ENCODE measurements at regions not wholly inside any gene's neighbourhood (a gene's known extent, or its start where the extent isn't known, plus 50 kb on each side); places are given as distances from the start of the nearest gene placed in this dataset.

DNA sequence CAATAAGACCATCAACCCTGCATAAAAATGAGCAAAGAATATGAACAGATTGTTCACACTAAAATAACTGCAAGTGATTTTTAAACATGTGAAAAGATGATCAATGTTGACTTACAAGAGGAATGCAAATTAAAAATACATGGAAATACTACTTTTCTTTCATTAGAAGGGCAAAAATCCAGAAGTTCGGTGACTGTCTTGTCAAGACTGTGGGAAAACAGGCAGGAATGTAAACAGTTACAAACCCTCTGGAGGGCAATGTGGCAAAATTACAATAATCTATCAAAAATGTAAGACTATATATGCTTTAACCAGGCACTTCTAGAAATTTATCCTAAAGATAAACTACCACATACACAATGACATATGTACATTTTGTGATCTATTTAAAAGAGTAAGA, 86.7 kb downstream of the TNFAIP3 start:
- intact Hi-C loops (cut with micrococcal nuclease; ENCODE audit: unreplicated experiment) = loop anchor here (5.0 kb wide), 1 partner anchor 851 kb away; no protein-coding TSS in a partner anchor
- CTCF ChIA-PET (ENCODE audit: unreplicated experiment) = no interaction called here

DNA sequence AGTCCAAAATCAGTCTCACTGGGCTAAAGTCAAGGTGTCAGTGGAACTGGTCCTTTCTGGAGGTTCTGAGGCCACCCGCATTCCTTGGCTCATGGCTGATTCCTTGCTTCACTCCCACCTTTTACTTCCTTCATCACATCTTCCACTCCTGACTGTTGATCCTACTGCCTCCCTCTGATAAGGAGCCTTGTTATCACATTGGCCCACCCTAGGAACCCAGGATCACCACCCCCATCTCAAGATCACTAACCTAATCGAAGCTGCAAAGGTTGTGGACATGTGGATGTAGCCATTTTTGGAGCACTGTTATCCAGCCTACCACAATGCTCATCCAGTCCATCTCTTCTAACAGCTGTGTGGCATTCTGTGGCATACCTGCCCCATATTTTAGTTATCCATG, 87.2 kb downstream of the TNFAIP3 start:
- no peak for DNase-seq (ENCODE audit: low spot score)
- Histone ChIP-seq H3K9me2 (ENCODE audit: insufficient read depth, low read length) (no peaks in the 10 kb centered on the region), H2AFZ (ENCODE audit: low read length) (no peak overlapping the region), H3K36me3 (ENCODE audit: insufficient read depth, low read length) (no peaks in the 10 kb centered on the region), H4K20me1 (ENCODE audit: insufficient read depth, low read length) (no peaks in the 10 kb centered on the region), H3K27ac (ENCODE audit: low read depth, low read length, poor library complexity, severe bottlenecking) (no peak overlapping the region), H3K9me3 (ENCODE audit: low read length) (no peaks in the 10 kb centered on the region), H3K4me2 (ENCODE audit: low read length) (no peak overlapping the region), H3K4me1 (ENCODE audit: insufficient read depth, low read length, poor library complexity, severe bottlenecking) (peaks cover 43% of the 10 kb centered on the region), H3K79me2 (ENCODE audit: insufficient read depth, low read depth, low read length) (no peaks in the 10 kb centered on the region), H3K4me3 (ENCODE audit: low read depth, low read length, poor library complexity, severe bottlenecking) (no peak overlapping the region)
- TF ChIP-seq EZH2phosphoT487 (IDR thresholded peaks at IDR 0.05; ENCODE audit: borderline replicate concordance, low read depth, low read length) = no peak
- TF ChIP-seq, protein P1, sequence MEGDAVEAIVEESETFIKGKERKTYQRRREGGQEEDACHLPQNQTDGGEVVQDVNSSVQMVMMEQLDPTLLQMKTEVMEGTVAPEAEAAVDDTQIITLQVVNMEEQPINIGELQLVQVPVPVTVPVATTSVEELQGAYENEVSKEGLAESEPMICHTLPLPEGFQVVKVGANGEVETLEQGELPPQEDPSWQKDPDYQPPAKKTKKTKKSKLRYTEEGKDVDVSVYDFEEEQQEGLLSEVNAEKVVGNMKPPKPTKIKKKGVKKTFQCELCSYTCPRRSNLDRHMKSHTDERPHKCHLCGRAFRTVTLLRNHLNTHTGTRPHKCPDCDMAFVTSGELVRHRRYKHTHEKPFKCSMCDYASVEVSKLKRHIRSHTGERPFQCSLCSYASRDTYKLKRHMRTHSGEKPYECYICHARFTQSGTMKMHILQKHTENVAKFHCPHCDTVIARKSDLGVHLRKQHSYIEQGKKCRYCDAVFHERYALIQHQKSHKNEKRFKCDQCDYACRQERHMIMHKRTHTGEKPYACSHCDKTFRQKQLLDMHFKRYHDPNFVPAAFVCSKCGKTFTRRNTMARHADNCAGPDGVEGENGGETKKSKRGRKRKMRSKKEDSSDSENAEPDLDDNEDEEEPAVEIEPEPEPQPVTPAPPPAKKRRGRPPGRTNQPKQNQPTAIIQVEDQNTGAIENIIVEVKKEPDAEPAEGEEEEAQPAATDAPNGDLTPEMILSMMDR (conservative IDR thresholded peaks at IDR 0.05; ENCODE audit: low read length) = no peak
- no TSS peak for BruUV-seq (replicated peaks)
- intact Hi-C loops (cut with micrococcal nuclease; ENCODE audit: unreplicated experiment) = loop anchor here (5.0 kb wide), 1 partner anchor 852 kb away; no protein-coding TSS in a partner anchor
- POLR2A ChIA-PET = interaction anchor here (0.8 kb wide), 1 partner anchor 20 kb away, joined by 3 read pairs; no protein-coding TSS in a partner anchor
- CTCF ChIA-PET (ENCODE audit: unreplicated experiment) = no interaction called here

More for the DNA sequence above, 86.7 kb downstream of the TNFAIP3 start:
- POLR2A ChIA-PET = interaction anchor here (0.7 to 6.2 kb wide), 3 partner anchors 10 to 210 kb away, joined by 3 to 43 read pairs (median 6); no protein-coding TSS in a partner anchor
- Histone ChIP-seq H3K4me3 (ENCODE audit: low read depth, low read length, poor library complexity, severe bottlenecking) (no peak overlapping the region), H3K4me1 (ENCODE audit: insufficient read depth, low read length, poor library complexity, severe bottlenecking) (peaks cover 48% of the 10 kb centered on the region), H3K9me3 (ENCODE audit: low read length) (no peaks in the 10 kb centered on the region), H3K79me2 (ENCODE audit: insufficient read depth, low read depth, low read length) (no peaks in the 10 kb centered on the region), H3K4me2 (ENCODE audit: low read length) (no peak overlapping the region), H4K20me1 (ENCODE audit: insufficient read depth, low read length) (no peaks in the 10 kb centered on the region), H3K36me3 (ENCODE audit: insufficient read depth, low read length) (no peaks in the 10 kb centered on the region), H3K27ac (ENCODE audit: low read depth, low read length, poor library complexity, severe bottlenecking) (no peak overlapping the region), H2AFZ (ENCODE audit: low read length) (no peak overlapping the region), H3K9me2 (ENCODE audit: insufficient read depth, low read length) (no peaks in the 10 kb centered on the region)
- BruUV-seq (replicated peaks) = no TSS peak
- no peak for DNase-seq (ENCODE audit: low spot score)
- no peak for TF ChIP-seq EZH2phosphoT487 (IDR thresholded peaks at IDR 0.05; ENCODE audit: borderline replicate concordance, low read depth, low read length)
- TF ChIP-seq, protein P1 (conservative IDR thresholded peaks at IDR 0.05; ENCODE audit: low read length) = no peak

DNA sequence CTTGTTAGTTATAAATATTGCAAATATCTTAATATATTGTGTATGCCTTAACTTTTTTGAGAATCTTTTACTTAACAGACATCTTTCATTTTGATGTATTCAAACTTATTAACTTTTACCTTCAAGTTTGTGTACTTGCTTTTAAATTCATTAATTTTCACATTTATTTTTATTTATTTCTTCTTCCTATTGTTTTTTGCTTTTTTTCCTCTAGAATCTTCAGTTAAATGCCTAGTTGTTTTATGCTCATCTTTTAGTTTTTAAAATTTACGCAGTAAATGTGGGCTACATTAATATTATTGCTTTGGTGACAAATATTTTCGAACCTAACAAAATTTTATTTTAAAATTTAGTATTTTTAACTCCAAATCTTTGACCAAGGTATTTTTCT, 89.0 kb downstream of the TNFAIP3 start:
- intact Hi-C loops (cut with micrococcal nuclease; ENCODE audit: unreplicated experiment) = no loop called here
- H3K4me1 ChIP-seq (ENCODE audit: insufficient read depth, low read length, poor library complexity, severe bottlenecking) = peaks cover 24% of the 10 kb centered on the region
- no TSS peak for BruUV-seq (replicated peaks)
- H3K4me3 ChIP-seq (ENCODE audit: low read depth, low read length, poor library complexity, severe bottlenecking) = no peak overlapping the region
- no peak overlapping the region for H2AFZ ChIP-seq (ENCODE audit: low read length)
- H3K27ac ChIP-seq (ENCODE audit: low read depth, low read length, poor library complexity, severe bottlenecking) = no peak overlapping the region
- H3K9me3 ChIP-seq (ENCODE audit: low read length) = no peaks in the 10 kb centered on the region
- no peak for DNase-seq (ENCODE audit: low spot score)
- H3K79me2 ChIP-seq (ENCODE audit: insufficient read depth, low read depth, low read length) = no peaks in the 10 kb centered on the region
- H3K9me2 ChIP-seq (ENCODE audit: insufficient read depth, low read length) = no peaks in the 10 kb centered on the region
- no peaks in the 10 kb centered on the region for H3K36me3 ChIP-seq (ENCODE audit: insufficient read depth, low read length)
- POLR2A ChIA-PET = interaction anchor here (0.7 kb wide), 1 partner anchor 52 kb away, joined by 3 read pairs; no protein-coding TSS in a partner anchor
- no peak overlapping the region for H3K4me2 ChIP-seq (ENCODE audit: low read length)
- CTCF ChIA-PET (ENCODE audit: unreplicated experiment) = no interaction called here
- TF ChIP-seq EZH2phosphoT487 (IDR thresholded peaks at IDR 0.05; ENCODE audit: borderline replicate concordance, low read depth, low read length) = no peak
- TF ChIP-seq, protein P1 (conservative IDR thresholded peaks at IDR 0.05; ENCODE audit: low read length) = no peak
- H4K20me1 ChIP-seq (ENCODE audit: insufficient read depth, low read length) = no peaks in the 10 kb centered on the region

Data from OCI-LY7 (cell line).